Glutamatergic neuron (in vitro differentiated cells): ENCODE measurements at regions not wholly inside any gene's neighbourhood (a gene's known extent, or its start where the extent isn't known, plus 50 kb on each side); places are given as distances from the start of the nearest gene placed in this dataset.
A peak's percentile ranks its signal among the peaks of the same experiment; 100 is the strongest.

ENCODE experiments used
- DNase-seq: peaks from one replicate; pipeline ENCODE4 v3.0.0; 2022
- H3K27ac Mint-ChIP-seq: one replicate; pipeline ENCODE4 v1.8.0; 2020; ENCODE audit warnings: mild to moderate bottlenecking, mixed read lengths, inconsistent platforms; ENCODE audit not compliant: unreplicated experiment
- H3K27me3 Mint-ChIP-seq: one replicate; pipeline ENCODE4 v1.8.0; 2020; ENCODE audit warnings: mild to moderate bottlenecking, moderate library complexity, mixed read lengths, inconsistent platforms; ENCODE audit not compliant: unreplicated experiment
- H3K36me3 Mint-ChIP-seq: one replicate; pipeline ENCODE4 v1.8.0; 2020; ENCODE audit warnings: mild to moderate bottlenecking, mixed read lengths, inconsistent platforms; ENCODE audit not compliant: unreplicated experiment
- H3K4me1 Mint-ChIP-seq: one replicate; pipeline ENCODE4 v1.8.0; 2020; ENCODE audit warnings: mild to moderate bottlenecking, low read depth, mixed read lengths, inconsistent platforms; ENCODE audit not compliant: unreplicated experiment
- H3K4me3 Mint-ChIP-seq: one replicate; pipeline ENCODE4 v1.8.0; 2020; ENCODE audit warnings: mild to moderate bottlenecking, mixed read lengths, inconsistent platforms; ENCODE audit not compliant: unreplicated experiment
- H3K9me3 Mint-ChIP-seq: one replicate; pipeline ENCODE4 v1.8.0; 2020; ENCODE audit warnings: mild to moderate bottlenecking, moderate library complexity, mixed read lengths, inconsistent platforms; ENCODE audit not compliant: unreplicated experiment
- CTCF ChIP-seq: fragments of 200-600 bp; sonication (generic); IDR thresholded peaks from one replicate; pipeline ENCODE4 v1.5.0; 2021; ENCODE audit not compliant: partially characterized antibody, unreplicated experiment

GRCh38 chr11:133724116-133724515, 121.2 kb downstream of the SPATA19 start:
- H3K9me3 Mint-ChIP-seq = peaks cover 18% of the 10 kb centered on the region
- peaks cover 5% of the 10 kb centered on the region for H3K36me3 Mint-ChIP-seq
- peaks cover 34% of the 10 kb centered on the region for H3K4me1 Mint-ChIP-seq
- peak overlapping the region; percentile 52 for H3K27ac Mint-ChIP-seq
- no peak for TF ChIP-seq CTCF
- no peak overlapping the region for H3K4me3 Mint-ChIP-seq
- peaks cover 8% of the 10 kb centered on the region for H3K27me3 Mint-ChIP-seq
- no peak for DNase-seq

GRCh38 chr11:133723056-133723455, 122.3 kb downstream of the SPATA19 start:
- H3K4me3 Mint-ChIP-seq = no peak overlapping the region
- H3K9me3 Mint-ChIP-seq = peaks cover 15% of the 10 kb centered on the region
- no peak for DNase-seq
- no peak for TF ChIP-seq CTCF
- peaks cover 34% of the 10 kb centered on the region for H3K4me1 Mint-ChIP-seq
- H3K27ac Mint-ChIP-seq = no peak overlapping the region
- peaks cover 5% of the 10 kb centered on the region for H3K36me3 Mint-ChIP-seq
- peaks cover 10% of the 10 kb centered on the region for H3K27me3 Mint-ChIP-seq

GRCh38 chr11:133720951-133721350, 124.4 kb downstream of the SPATA19 start:
- H3K27me3 Mint-ChIP-seq = peaks cover 2% of the 10 kb centered on the region
- H3K9me3 Mint-ChIP-seq = peaks cover 8% of the 10 kb centered on the region
- no peak overlapping the region for H3K27ac Mint-ChIP-seq
- peaks cover 20% of the 10 kb centered on the region for H3K4me1 Mint-ChIP-seq
- DNase-seq = no peak
- H3K36me3 Mint-ChIP-seq = no peaks in the 10 kb centered on the region
- TF ChIP-seq CTCF = no peak
- no peak overlapping the region for H3K4me3 Mint-ChIP-seq

GRCh38 chr11:133719532-133720235, 125.6 kb downstream of the SPATA19 start:
- H3K27ac Mint-ChIP-seq = no peak overlapping the region
- TF ChIP-seq CTCF = no peak
- peak overlapping the region; percentile 28 for H3K4me3 Mint-ChIP-seq
- H3K36me3 Mint-ChIP-seq = no peaks in the 10 kb centered on the region
- H3K27me3 Mint-ChIP-seq = peaks cover 2% of the 10 kb centered on the region
- peaks cover 6% of the 10 kb centered on the region for H3K9me3 Mint-ChIP-seq
- no peak for DNase-seq
- H3K4me1 Mint-ChIP-seq = peaks cover 14% of the 10 kb centered on the region

GRCh38 chr11:133718831-133719230, 126.5 kb downstream of the SPATA19 start:
- Mint-ChIP-seq H3K27ac (peak overlapping the region; percentile 8), H3K4me1 (peaks cover 10% of the 10 kb centered on the region), H3K36me3 (no peaks in the 10 kb centered on the region), H3K27me3 (peaks cover 2% of the 10 kb centered on the region), H3K4me3 (no peak overlapping the region), H3K9me3 (peaks cover 4% of the 10 kb centered on the region)
- no peak for DNase-seq
- TF ChIP-seq CTCF = no peak
